SJSA1 (cell line): ENCODE measurements at regions not wholly inside any gene's neighbourhood (a gene's known extent, or its start where the extent isn't known, plus 50 kb on each side); places are given as distances from the start of the nearest gene placed in this dataset.
"Not testable (repeated sequence)": the region's sequence is repeated elsewhere in the genome, so short reads cannot be mapped to it uniquely, and the experiment has no call there.

ENCODE experiments used
- DNase-seq, 2 experiments: peaks; one replicate each; pipeline ENCODE4 v3.0.0-alpha.2; 2015 to 2020; ENCODE audit warnings: low spot score in 2 of 2, low read depth in 1 of 2
- H3K27ac ChIP-seq: fragments of 250-450 bp; sonication (Bioruptor Pico); 2 replicates; pipeline ENCODE4 v1.5.1; 2020; ENCODE audit warnings: mild to moderate bottlenecking, moderate library complexity
- H3K27me3 ChIP-seq: fragments of 250-450 bp; sonication (Bioruptor Pico); replicated peaks from 2 replicates; pipeline ENCODE4 v1.5.1; 2020; ENCODE audit warnings: mild to moderate bottlenecking, moderate library complexity
- H3K36me3 ChIP-seq: fragments of 250-450 bp; sonication (Bioruptor Pico); 2 replicates; pipeline ENCODE4 v1.5.1; 2020; ENCODE audit warnings: mild to moderate bottlenecking
- H3K4me1 ChIP-seq: fragments of 250-450 bp; sonication (Bioruptor Pico); replicated peaks from 2 replicates; pipeline ENCODE4 v1.6.1; 2021; ENCODE audit warnings: mild to moderate bottlenecking
- H3K4me3 ChIP-seq: fragments of 250-450 bp; sonication (Bioruptor Pico); 2 replicates; pipeline ENCODE4 v1.5.1; 2020; ENCODE audit warnings: mild to moderate bottlenecking
- H3K9me3 ChIP-seq: fragments of 250-450 bp; sonication (Bioruptor Pico); replicated peaks from 2 replicates; pipeline ENCODE4 v1.5.1; 2020; ENCODE audit warnings: mild to moderate bottlenecking

GRCh38 chr7:12022011-12022410, 189.1 kb upstream of the TMEM106B start:
- not testable (repeated sequence) for H3K9me3 ChIP-seq, DNase-seq, H3K4me1 ChIP-seq, H3K27me3 ChIP-seq, H3K27ac ChIP-seq, H3K36me3 ChIP-seq, H3K4me3 ChIP-seq

- peaks cover 6% of the 10 kb centered on the region for H3K4me1 ChIP-seq
- no peak overlapping the region for H3K4me3 ChIP-seq
- DNase-seq, result no peak
- no peaks in the 10 kb centered on the region for H3K27me3 ChIP-seq
- H3K36me3 ChIP-seq, result no peaks in the 10 kb centered on the region
- H3K27ac ChIP-seq, result no peak overlapping the region
- no peaks in the 10 kb centered on the region for H3K9me3 ChIP-seq
Observed at GRCh38 chr7:12025246-12025645, 185.8 kb upstream of the TMEM106B start.

- no peak for DNase-seq
Observed at GRCh38 chr7:12028508-12028907, 182.6 kb upstream of the TMEM106B start.

GRCh38 chr7:12030116-12030515, 181.0 kb upstream of the TMEM106B start:
- H3K36me3 ChIP-seq, result no peaks in the 10 kb centered on the region
- no peak for DNase-seq
- H3K4me3 ChIP-seq, result no peak overlapping the region
- H3K4me1 ChIP-seq, result peaks cover 20% of the 10 kb centered on the region
- H3K27ac ChIP-seq, result no peak overlapping the region; the same call in 1 of the 2 replicates
- H3K27me3 ChIP-seq, result no peaks in the 10 kb centered on the region
- no peaks in the 10 kb centered on the region for H3K9me3 ChIP-seq

More at GRCh38 chr7:12028508-12028907, 182.6 kb upstream of the TMEM106B start:
- Histone ChIP-seq H3K27me3 (no peaks in the 10 kb centered on the region), H3K36me3 (no peaks in the 10 kb centered on the region), H3K4me1 (peaks cover 20% of the 10 kb centered on the region), H3K27ac (no peak overlapping the region), H3K4me3 (no peak overlapping the region), H3K9me3 (no peaks in the 10 kb centered on the region)

GRCh38 chr7:12031186-12031585, 179.9 kb upstream of the TMEM106B start:
- peak overlapping the region; percentile 69 for H3K27ac ChIP-seq
- DNase-seq, result no peak
- H3K9me3 ChIP-seq, result no peaks in the 10 kb centered on the region
- peaks cover 20% of the 10 kb centered on the region for H3K4me1 ChIP-seq
- H3K27me3 ChIP-seq, result no peaks in the 10 kb centered on the region
- no peak overlapping the region for H3K4me3 ChIP-seq
- H3K36me3 ChIP-seq, result no peaks in the 10 kb centered on the region

GRCh38 chr7:12031638-12032037, 179.5 kb upstream of the TMEM106B start:
- no peaks in the 10 kb centered on the region for H3K27me3 ChIP-seq

GRCh38 chr7:12032146-12032545, 178.9 kb upstream of the TMEM106B start:
- no peak for DNase-seq
- peak overlapping the region; percentile 69 for H3K27ac ChIP-seq
- no peaks in the 10 kb centered on the region for H3K27me3 ChIP-seq
- H3K36me3 ChIP-seq, result no peaks in the 10 kb centered on the region
- no peaks in the 10 kb centered on the region for H3K9me3 ChIP-seq
- H3K4me3 ChIP-seq, result no peak overlapping the region
- peaks cover 20% of the 10 kb centered on the region for H3K4me1 ChIP-seq

More at GRCh38 chr7:12031638-12032037, 179.5 kb upstream of the TMEM106B start:
- no peaks in the 10 kb centered on the region for H3K36me3 ChIP-seq
- H3K4me1 ChIP-seq, result peaks cover 20% of the 10 kb centered on the region
- no peak overlapping the region for H3K4me3 ChIP-seq
- peak overlapping the region; percentile 69 for H3K27ac ChIP-seq
- no peaks in the 10 kb centered on the region for H3K9me3 ChIP-seq
- DNase-seq, result peak in 1 of 2 experiments; percentile 48

GRCh38 chr7:12043457-12043856, 167.6 kb upstream of the TMEM106B start:
- not testable (repeated sequence) for H3K9me3 ChIP-seq, DNase-seq, H3K27ac ChIP-seq, H3K27me3 ChIP-seq, H3K4me3 ChIP-seq, H3K4me1 ChIP-seq, H3K36me3 ChIP-seq

- no peak overlapping the region for H3K4me3 ChIP-seq
- H3K4me1 ChIP-seq, result peaks cover 13% of the 10 kb centered on the region
- H3K27ac ChIP-seq, result no peak overlapping the region
- peaks cover 3% of the 10 kb centered on the region; the same call in 1 of the 2 replicates for H3K9me3 ChIP-seq
- no peak for DNase-seq
- no peaks in the 10 kb centered on the region for H3K36me3 ChIP-seq
- no peaks in the 10 kb centered on the region for H3K27me3 ChIP-seq
Observed at GRCh38 chr7:12052211-12052610, 158.9 kb upstream of the TMEM106B start.

- peaks cover 13% of the 10 kb centered on the region for H3K4me1 ChIP-seq
- no peaks in the 10 kb centered on the region for H3K36me3 ChIP-seq
- peaks cover 6% of the 10 kb centered on the region; the same call in 1 of the 2 replicates for H3K9me3 ChIP-seq
- no peak overlapping the region for H3K4me3 ChIP-seq
- no peak for DNase-seq
- H3K27me3 ChIP-seq, result no peaks in the 10 kb centered on the region
- no peak overlapping the region for H3K27ac ChIP-seq
Observed at GRCh38 chr7:12053561-12053960, 157.5 kb upstream of the TMEM106B start.

- H3K27me3 ChIP-seq, result no peaks in the 10 kb centered on the region
- H3K27ac ChIP-seq, result no peak overlapping the region
- peaks cover 13% of the 10 kb centered on the region for H3K4me1 ChIP-seq
- H3K9me3 ChIP-seq, result peaks cover 6% of the 10 kb centered on the region; the same call in 1 of the 2 replicates
- DNase-seq, result no peak
- no peaks in the 10 kb centered on the region for H3K36me3 ChIP-seq
- H3K4me3 ChIP-seq, result no peak overlapping the region
Observed at GRCh38 chr7:12054830-12055229, 156.3 kb upstream of the TMEM106B start.

- Histone ChIP-seq H3K27me3 (no peaks in the 10 kb centered on the region), H3K27ac (no peak overlapping the region), H3K4me3 (no peak overlapping the region), H3K4me1 (peaks cover 13% of the 10 kb centered on the region), H3K9me3 (peaks cover 6% of the 10 kb centered on the region; the same call in 1 of the 2 replicates), H3K36me3 (no peaks in the 10 kb centered on the region)
- DNase-seq, result no peak
Observed at GRCh38 chr7:12056381-12056780, 154.7 kb upstream of the TMEM106B start.

GRCh38 chr7:12056977-12057376, 154.1 kb upstream of the TMEM106B start:
- Histone ChIP-seq H3K9me3 (peaks cover 6% of the 10 kb centered on the region; the same call in 1 of the 2 replicates), H3K27me3 (no peaks in the 10 kb centered on the region), H3K36me3 (no peaks in the 10 kb centered on the region), H3K4me3 (no peak overlapping the region), H3K4me1 (peaks cover 13% of the 10 kb centered on the region), H3K27ac (no peak overlapping the region)
- no peak for DNase-seq

GRCh38 chr7:12062062-12062461, 149.0 kb upstream of the TMEM106B start:
- DNase-seq, result no peak
- no peak overlapping the region for H3K4me3 ChIP-seq
- no peaks in the 10 kb centered on the region for H3K36me3 ChIP-seq
- H3K27ac ChIP-seq, result no peak overlapping the region
- peaks cover 4% of the 10 kb centered on the region; the same call in 1 of the 2 replicates for H3K9me3 ChIP-seq
- no peaks in the 10 kb centered on the region for H3K27me3 ChIP-seq
- H3K4me1 ChIP-seq, result no peaks in the 10 kb centered on the region

GRCh38 chr7:12064586-12065127, 146.4 kb upstream of the TMEM106B start:
- Histone ChIP-seq H3K4me3 (no peak overlapping the region), H3K27ac (no peak overlapping the region), H3K27me3 (no peaks in the 10 kb centered on the region), H3K9me3 (no peaks in the 10 kb centered on the region), H3K36me3 (no peaks in the 10 kb centered on the region), H3K4me1 (no peaks in the 10 kb centered on the region)
- DNase-seq, result no peak
